OCI-LY7 (cell line): ENCODE measurements at regions not wholly inside any gene's neighbourhood (a gene's known extent, or its start where the extent isn't known, plus 50 kb on each side); places are given as distances from the start of the nearest gene placed in this dataset.

ENCODE experiments used
- EZH2phosphoT487 ChIP-seq: fragments of 200-600 bp; sonication (generic); IDR thresholded peaks from 2 replicates; pipeline ENCODE4 v1.6.1; 2018; ENCODE audit warnings: low read depth, borderline replicate concordance, mild to moderate bottlenecking, mixed run types, antibody characterized with exemption, low read length, moderate library complexity, mixed read lengths
- TF ChIP-seq, protein P1 (sequence below): fragments of 200-600 bp; sonication (generic); conservative IDR thresholded peaks from 2 replicates; pipeline ENCODE4 v1.5.1; 2014; ENCODE audit warnings: mild to moderate bottlenecking, antibody characterized with exemption, low read length, moderate library complexity, mixed read lengths

DNA sequence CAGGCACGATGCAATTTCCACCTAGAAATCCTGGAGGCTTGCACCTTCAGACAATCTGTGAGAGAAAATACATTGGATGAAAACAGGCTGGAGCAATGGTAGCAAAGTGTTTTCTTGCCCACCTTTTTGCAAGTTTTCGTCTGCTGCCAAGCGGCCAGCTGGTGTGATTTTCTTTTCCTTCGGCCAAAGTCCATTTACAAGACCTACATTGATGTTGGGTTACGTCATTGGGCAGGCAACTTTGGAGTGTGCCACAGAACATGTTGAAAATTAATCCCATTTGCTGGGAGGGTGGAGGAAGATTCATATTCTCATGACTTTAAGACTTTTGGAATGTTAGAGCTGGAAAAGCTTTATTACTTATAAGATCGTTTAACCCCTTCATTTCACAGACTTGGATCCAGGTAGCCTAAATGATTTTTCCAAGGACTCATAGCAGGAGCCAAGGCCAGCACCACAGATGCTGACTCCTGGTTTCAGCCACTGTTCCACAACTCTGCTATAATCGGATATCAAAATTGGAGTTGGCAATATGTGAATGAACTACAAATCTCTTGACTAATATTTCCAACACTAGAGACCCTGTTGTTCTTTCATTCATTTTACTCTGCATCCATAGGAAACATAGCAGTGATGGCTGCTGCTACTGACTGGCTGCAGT lies 352.1 kb downstream of the RND3 start:
- TF ChIP-seq EZH2phosphoT487, result no peak
- TF ChIP-seq, protein P1, sequence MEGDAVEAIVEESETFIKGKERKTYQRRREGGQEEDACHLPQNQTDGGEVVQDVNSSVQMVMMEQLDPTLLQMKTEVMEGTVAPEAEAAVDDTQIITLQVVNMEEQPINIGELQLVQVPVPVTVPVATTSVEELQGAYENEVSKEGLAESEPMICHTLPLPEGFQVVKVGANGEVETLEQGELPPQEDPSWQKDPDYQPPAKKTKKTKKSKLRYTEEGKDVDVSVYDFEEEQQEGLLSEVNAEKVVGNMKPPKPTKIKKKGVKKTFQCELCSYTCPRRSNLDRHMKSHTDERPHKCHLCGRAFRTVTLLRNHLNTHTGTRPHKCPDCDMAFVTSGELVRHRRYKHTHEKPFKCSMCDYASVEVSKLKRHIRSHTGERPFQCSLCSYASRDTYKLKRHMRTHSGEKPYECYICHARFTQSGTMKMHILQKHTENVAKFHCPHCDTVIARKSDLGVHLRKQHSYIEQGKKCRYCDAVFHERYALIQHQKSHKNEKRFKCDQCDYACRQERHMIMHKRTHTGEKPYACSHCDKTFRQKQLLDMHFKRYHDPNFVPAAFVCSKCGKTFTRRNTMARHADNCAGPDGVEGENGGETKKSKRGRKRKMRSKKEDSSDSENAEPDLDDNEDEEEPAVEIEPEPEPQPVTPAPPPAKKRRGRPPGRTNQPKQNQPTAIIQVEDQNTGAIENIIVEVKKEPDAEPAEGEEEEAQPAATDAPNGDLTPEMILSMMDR, result no peak
